ENCODE measurements at regions not wholly inside any gene's neighbourhood (a gene's known extent, or its start where the extent isn't known, plus 50 kb on each side); places are given as distances from the start of the nearest gene placed in this dataset.

- no peak for TF ChIP-seq CEBPB (IDR thresholded peaks at IDR 0.05)
- no peak for TF ChIP-seq YY1 (IDR thresholded peaks at IDR 0.05; ENCODE audit: low read depth)
- TF ChIP-seq TAF1 (IDR thresholded peaks at IDR 0.05; ENCODE audit: low read depth) = no peak
- no peak for TF ChIP-seq TEAD4 (IDR thresholded peaks at IDR 0.05)
- no peak for TF ChIP-seq USF1 (IDR thresholded peaks at IDR 0.05)
- TF ChIP-seq FOXM1 (IDR thresholded peaks at IDR 0.05; ENCODE audit: borderline replicate concordance, low read depth) = no peak
- no peak for TF ChIP-seq REST (IDR thresholded peaks at IDR 0.05; ENCODE audit: low read depth)
- TF ChIP-seq ZBTB7A (IDR thresholded peaks at IDR 0.05; ENCODE audit: low read depth) = no peak
- TF ChIP-seq MAX (IDR thresholded peaks at IDR 0.05) = no peak
Measured at GRCh38 chr20:40781327-40782042, 92.4 kb upstream of the MAFB start.

Measured in Ishikawa (cell line).